ENCODE measurements at regions not wholly inside any gene's neighbourhood (a gene's known extent, or its start where the extent isn't known, plus 50 kb on each side); places are given as distances from the start of the nearest gene placed in this dataset.

DNA sequence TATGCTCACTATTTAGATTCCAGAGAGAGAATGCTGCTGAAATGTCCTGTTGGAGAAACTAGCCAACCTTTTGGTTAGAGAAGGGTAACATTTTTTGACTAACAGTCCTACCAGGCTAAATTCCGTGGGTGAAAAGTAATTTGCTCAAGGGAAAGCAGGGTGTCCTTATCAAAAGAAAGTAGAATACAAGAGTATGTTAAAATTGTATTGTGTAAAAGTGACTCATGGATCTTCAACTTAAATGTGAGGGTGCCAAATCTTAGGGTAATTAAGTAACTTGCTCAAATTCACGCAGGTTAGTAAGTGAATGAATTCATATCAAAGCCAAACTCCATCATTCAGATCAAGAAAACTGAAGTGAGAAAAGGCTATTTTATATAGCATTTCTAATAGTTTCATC is 81.7 kb downstream of the PCDH7 start:
- no peaks in the 10 kb centered on the region for H3K36me3 ChIP-seq
- 90% methylated on average over 2 of the region's 2 CpGs for WGBS
- H3K4me1 ChIP-seq (replicated peaks) = no peaks in the 10 kb centered on the region
- H3K27me3 ChIP-seq (replicated peaks; ENCODE audit: insufficient read depth) = no peaks in the 10 kb centered on the region
- H3K4me3 ChIP-seq = no peak overlapping the region
- DNase-seq (ENCODE audit: low spot score) = no peak
- intact Hi-C loops (cut with DNase I) = no loop called here
- TF ChIP-seq POLR2A (IDR thresholded peaks at IDR 0.05) = no peak
- TF ChIP-seq, protein P1, sequence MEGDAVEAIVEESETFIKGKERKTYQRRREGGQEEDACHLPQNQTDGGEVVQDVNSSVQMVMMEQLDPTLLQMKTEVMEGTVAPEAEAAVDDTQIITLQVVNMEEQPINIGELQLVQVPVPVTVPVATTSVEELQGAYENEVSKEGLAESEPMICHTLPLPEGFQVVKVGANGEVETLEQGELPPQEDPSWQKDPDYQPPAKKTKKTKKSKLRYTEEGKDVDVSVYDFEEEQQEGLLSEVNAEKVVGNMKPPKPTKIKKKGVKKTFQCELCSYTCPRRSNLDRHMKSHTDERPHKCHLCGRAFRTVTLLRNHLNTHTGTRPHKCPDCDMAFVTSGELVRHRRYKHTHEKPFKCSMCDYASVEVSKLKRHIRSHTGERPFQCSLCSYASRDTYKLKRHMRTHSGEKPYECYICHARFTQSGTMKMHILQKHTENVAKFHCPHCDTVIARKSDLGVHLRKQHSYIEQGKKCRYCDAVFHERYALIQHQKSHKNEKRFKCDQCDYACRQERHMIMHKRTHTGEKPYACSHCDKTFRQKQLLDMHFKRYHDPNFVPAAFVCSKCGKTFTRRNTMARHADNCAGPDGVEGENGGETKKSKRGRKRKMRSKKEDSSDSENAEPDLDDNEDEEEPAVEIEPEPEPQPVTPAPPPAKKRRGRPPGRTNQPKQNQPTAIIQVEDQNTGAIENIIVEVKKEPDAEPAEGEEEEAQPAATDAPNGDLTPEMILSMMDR (IDR thresholded peaks at IDR 0.05) = no peak
- TF ChIP-seq POLR2AphosphoS5 (IDR thresholded peaks at IDR 0.05) = no peak
- no peaks in the 10 kb centered on the region for H3K9me3 ChIP-seq
- H3K27ac ChIP-seq = no peak overlapping the region

DNA sequence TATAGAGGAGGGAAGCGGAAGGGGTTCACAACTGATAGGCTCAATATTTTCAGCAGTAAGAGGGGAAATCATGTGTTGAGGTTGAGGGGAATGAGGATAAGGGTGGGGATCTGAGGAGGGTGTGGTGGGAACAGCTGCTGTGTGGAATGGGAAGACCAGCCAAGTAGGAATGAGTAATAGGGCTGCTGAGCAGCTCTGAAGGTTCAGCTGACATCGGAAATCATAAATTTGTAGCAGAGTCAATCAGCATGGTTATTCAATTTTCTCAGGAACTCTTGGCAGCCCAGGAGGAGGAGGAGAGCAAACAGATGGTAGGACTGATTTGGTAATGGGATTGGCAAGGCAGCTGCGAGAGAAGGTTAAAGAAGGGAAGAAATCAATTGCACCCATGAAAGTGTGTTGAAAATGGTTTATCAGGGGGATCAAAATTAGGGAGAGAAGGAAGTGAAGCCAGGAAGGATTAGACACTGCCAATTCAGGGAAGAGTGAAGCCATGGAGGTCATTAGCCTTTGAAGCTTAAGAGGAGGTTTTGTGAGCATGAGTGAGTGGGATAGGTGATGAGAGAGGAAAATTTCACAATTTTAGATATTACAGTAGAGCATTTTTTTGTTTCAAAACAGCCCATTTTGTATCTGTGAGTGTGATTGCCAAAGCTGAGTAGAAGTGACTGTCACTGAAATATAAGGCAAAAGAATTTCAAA is 82.6 kb downstream of the PCDH7 start:
- H3K9me3 ChIP-seq = no peaks in the 10 kb centered on the region
- TF ChIP-seq POLR2AphosphoS5 (IDR thresholded peaks at IDR 0.05) (no peak), POLR2A (IDR thresholded peaks at IDR 0.05) (no peak)
- TF ChIP-seq, protein P1 (IDR thresholded peaks at IDR 0.05) = no peak
- H3K4me3 ChIP-seq = no peak overlapping the region
- no peaks in the 10 kb centered on the region for H3K4me1 ChIP-seq (replicated peaks)
- no peaks in the 10 kb centered on the region for H3K27me3 ChIP-seq (replicated peaks; ENCODE audit: insufficient read depth)
- intact Hi-C loops (cut with DNase I) = no loop called here
- WGBS = 53% methylated on average over 3 of the region's 3 CpGs
- no peak overlapping the region for H3K27ac ChIP-seq
- no peaks in the 10 kb centered on the region for H3K36me3 ChIP-seq
- no peak for DNase-seq (ENCODE audit: low spot score)

DNA sequence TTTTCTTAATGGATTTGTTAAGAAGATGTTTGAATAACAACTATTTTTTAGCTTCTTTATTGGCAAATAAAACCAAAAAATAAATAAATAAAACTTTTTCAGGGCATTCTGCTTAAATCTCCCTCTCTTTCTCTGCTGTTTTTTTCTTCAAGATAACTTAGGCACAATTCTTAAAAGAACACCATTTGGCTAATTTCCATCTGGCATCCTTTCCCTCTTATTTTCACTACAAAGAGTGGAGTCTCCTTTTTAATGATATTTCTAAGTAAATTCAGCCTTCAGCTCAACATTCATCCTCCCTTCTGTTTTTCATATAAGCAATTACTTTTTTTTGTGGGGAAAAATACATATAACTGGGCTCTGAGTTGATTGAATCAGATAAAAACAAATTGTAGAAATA is 88.1 kb downstream of the PCDH7 start:
- Histone ChIP-seq H3K27ac (no peak overlapping the region), H3K36me3 (no peaks in the 10 kb centered on the region), H3K4me1 (replicated peaks) (no peaks in the 10 kb centered on the region), H3K4me3 (no peak overlapping the region), H3K27me3 (replicated peaks; ENCODE audit: insufficient read depth) (no peaks in the 10 kb centered on the region), H3K9me3 (no peaks in the 10 kb centered on the region)
- no peak for DNase-seq (ENCODE audit: low spot score)
- TF ChIP-seq, protein P1 (IDR thresholded peaks at IDR 0.05) = no peak
- intact Hi-C loops (cut with DNase I) = no loop called here

DNA sequence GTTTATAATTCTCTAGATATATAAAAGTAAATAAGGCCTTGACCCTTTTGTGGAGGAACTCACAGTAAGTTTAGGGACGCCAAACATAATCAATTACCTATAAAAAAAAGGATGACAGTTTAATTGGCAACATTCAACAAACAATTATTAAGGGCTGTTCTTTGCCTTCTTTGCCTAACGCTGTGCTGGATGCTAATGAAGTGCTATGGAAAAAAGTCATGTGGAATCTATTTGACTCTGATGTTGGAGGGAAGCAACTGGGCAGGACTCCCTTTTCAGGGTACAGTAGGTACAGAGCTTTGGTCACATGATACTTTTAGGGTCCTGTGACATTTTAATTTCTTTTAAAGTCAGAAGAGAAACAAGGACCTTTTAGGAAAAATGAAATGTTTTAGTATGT is 91.1 kb downstream of the PCDH7 start:
- DNase-seq (ENCODE audit: low spot score) = no peak
- Histone ChIP-seq H3K36me3 (no peaks in the 10 kb centered on the region), H3K9me3 (no peaks in the 10 kb centered on the region), H3K4me3 (no peak overlapping the region), H3K27me3 (replicated peaks; ENCODE audit: insufficient read depth) (no peaks in the 10 kb centered on the region), H3K27ac (no peak overlapping the region), H3K4me1 (replicated peaks) (no peaks in the 10 kb centered on the region)
- TF ChIP-seq, protein P1 (IDR thresholded peaks at IDR 0.05) = no peak
- no peak for TF ChIP-seq POLR2AphosphoS5 (IDR thresholded peaks at IDR 0.05)
- intact Hi-C loops (cut with DNase I) = no loop called here
- WGBS = 37% methylated on average over 2 of the region's 2 CpGs

DNA sequence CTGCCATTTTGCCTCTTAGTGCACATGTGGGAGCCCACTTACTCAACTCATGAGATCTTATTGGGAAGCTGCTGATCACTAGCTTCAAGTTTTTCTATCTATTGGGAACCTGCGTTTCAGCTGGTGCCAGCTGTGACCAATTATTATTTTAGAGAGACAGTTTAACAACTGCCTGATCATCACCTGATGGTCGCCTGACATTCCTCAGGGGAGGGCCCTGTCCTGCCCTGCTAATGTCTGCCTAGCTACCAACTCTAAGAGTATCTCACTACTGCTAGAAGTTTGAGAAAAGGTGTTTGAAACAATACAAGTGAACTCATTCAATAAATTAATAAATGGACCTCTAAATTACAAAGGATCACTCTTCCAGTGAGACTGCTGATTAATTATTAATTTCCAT is 95.5 kb downstream of the PCDH7 start:
- Histone ChIP-seq H3K9me3 (no peaks in the 10 kb centered on the region), H3K4me3 (no peak overlapping the region), H3K36me3 (no peaks in the 10 kb centered on the region), H3K27me3 (replicated peaks; ENCODE audit: insufficient read depth) (no peaks in the 10 kb centered on the region), H3K4me1 (replicated peaks) (no peaks in the 10 kb centered on the region), H3K27ac (no peak overlapping the region)
- TF ChIP-seq POLR2A (IDR thresholded peaks at IDR 0.05) (no peak), POLR2AphosphoS5 (IDR thresholded peaks at IDR 0.05) (no peak)
- TF ChIP-seq, protein P1 (IDR thresholded peaks at IDR 0.05) = no peak
- intact Hi-C loops (cut with DNase I) = no loop called here
- DNase-seq (ENCODE audit: low spot score) = no peak
- WGBS = 83% methylated on average over 2 of the region's 2 CpGs
